HG03175 (cell line): ENCODE measurements at regions not wholly inside any gene's neighbourhood (a gene's known extent, or its start where the extent isn't known, plus 50 kb on each side); places are given as distances from the start of the nearest gene placed in this dataset.

Experiments
- ATAC-seq: cut with Tn5 transposase; IDR thresholded peaks from one replicate; pipeline ENCODE4 v1.9.1; 2021; ENCODE audit warnings: mild to moderate bottlenecking, moderate library complexity; ENCODE audit not compliant: unreplicated experiment

GRCh38 chr12:111160350-111161241 lies 208.3 kb downstream of the PHETA1 start:
- no peak for ATAC-seq

- no peak for ATAC-seq
Observed at GRCh38 chr12:111158992-111159391, 209.9 kb downstream of the PHETA1 start.

GRCh38 chr12:111157486-111157885 lies 211.4 kb downstream of the PHETA1 start:
- no peak for ATAC-seq

- ATAC-seq: no peak
Observed at GRCh38 chr12:111156304-111156703, 212.6 kb downstream of the PHETA1 start.

- no peak for ATAC-seq
Observed at GRCh38 chr12:111155521-111155920, 213.4 kb downstream of the PHETA1 start.

- no peak for ATAC-seq
Observed at GRCh38 chr12:111155020-111155419, 213.9 kb downstream of the PHETA1 start.

- ATAC-seq: no peak
Observed at GRCh38 chr12:111154147-111154834, 214.6 kb downstream of the PHETA1 start.

GRCh38 chr12:111152561-111152960 lies 216.3 kb downstream of the PHETA1 start:
- no peak for ATAC-seq

GRCh38 chr12:111150921-111151840 lies 217.7 kb downstream of the PHETA1 start:
- ATAC-seq: no peak

- no peak for ATAC-seq
Observed at GRCh38 chr12:111150360-111150759, 218.5 kb downstream of the PHETA1 start.

GRCh38 chr12:111149299-111149698 lies 219.6 kb downstream of the PHETA1 start:
- no peak for ATAC-seq

- ATAC-seq: no peak
Observed at GRCh38 chr12:111148005-111148404, 220.9 kb downstream of the PHETA1 start.

- no peak for ATAC-seq
Observed at GRCh38 chr12:111143271-111143670, 222.9 kb upstream of the MYL2 start.

GRCh38 chr12:111141205-111141604 lies 220.8 kb upstream of the MYL2 start:
- ATAC-seq: no peak

GRCh38 chr12:111138016-111138415 lies 217.6 kb upstream of the MYL2 start:
- no peak for ATAC-seq

GRCh38 chr12:111135293-111135832 lies 215.0 kb upstream of the MYL2 start:
- ATAC-seq: no peak

GRCh38 chr12:111130336-111130735 lies 210.0 kb upstream of the MYL2 start:
- no peak for ATAC-seq

- no peak for ATAC-seq
Observed at GRCh38 chr12:111129149-111129767, 208.9 kb upstream of the MYL2 start.

GRCh38 chr12:111126331-111126730 lies 206.0 kb upstream of the MYL2 start:
- no peak for ATAC-seq

- ATAC-seq: no peak
Observed at GRCh38 chr12:111124183-111124582, 203.8 kb upstream of the MYL2 start.
